WI38 (cell line): ENCODE measurements at regions not wholly inside any gene's neighbourhood (a gene's known extent, or its start where the extent isn't known, plus 50 kb on each side); places are given as distances from the start of the nearest gene placed in this dataset.

Experiments used
- H3K4me3 ChIP-seq: 2 replicates; pipeline ENCODE4 v1.5.1; 2011; ENCODE audit warnings: low read depth, mild to moderate bottlenecking, control low read depth, low read length
- TF ChIP-seq, protein P1 (sequence below): IDR thresholded peaks from 2 replicates; pipeline ENCODE4 v1.5.1; 2012; ENCODE audit warnings: low read depth, mild to moderate bottlenecking, control low read depth, low read length

DNA sequence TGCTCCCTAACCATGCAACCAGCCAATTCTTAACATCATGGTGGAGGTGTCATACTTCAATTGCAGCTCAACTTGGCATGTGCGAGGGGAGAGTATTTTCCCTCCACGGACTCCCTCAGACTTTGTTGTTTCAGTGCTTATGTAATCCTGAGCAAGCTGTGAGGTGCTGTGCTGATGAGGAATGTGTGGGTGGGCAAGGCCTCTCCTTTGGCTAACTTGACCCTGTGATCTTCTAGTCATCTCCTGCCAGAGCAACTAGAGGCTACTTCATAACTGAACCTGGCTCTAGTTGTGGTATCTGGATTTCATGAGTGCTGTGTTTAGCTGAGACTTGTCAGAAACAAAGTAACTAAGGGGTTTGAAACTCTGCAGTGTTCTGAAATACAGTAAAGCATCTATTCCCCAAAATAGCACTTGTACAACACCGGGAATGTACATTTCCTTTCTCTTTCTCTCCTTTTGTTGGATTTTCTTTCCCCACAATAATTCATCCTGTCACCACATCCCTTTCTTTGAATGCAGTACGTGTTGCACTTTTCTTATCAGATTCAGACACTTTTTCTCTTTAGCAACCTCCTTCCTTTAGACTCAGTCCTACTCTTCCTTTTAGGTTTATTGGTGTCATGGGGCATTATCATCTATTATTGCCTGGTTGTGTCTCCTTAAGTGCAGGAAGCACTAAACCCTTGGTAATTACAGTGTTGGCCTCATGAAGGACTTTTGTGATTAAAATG lies 415.2 kb upstream of the NR3C2 start:
- TF ChIP-seq, protein P1, sequence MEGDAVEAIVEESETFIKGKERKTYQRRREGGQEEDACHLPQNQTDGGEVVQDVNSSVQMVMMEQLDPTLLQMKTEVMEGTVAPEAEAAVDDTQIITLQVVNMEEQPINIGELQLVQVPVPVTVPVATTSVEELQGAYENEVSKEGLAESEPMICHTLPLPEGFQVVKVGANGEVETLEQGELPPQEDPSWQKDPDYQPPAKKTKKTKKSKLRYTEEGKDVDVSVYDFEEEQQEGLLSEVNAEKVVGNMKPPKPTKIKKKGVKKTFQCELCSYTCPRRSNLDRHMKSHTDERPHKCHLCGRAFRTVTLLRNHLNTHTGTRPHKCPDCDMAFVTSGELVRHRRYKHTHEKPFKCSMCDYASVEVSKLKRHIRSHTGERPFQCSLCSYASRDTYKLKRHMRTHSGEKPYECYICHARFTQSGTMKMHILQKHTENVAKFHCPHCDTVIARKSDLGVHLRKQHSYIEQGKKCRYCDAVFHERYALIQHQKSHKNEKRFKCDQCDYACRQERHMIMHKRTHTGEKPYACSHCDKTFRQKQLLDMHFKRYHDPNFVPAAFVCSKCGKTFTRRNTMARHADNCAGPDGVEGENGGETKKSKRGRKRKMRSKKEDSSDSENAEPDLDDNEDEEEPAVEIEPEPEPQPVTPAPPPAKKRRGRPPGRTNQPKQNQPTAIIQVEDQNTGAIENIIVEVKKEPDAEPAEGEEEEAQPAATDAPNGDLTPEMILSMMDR, result no peak
- no peak overlapping the region for H3K4me3 ChIP-seq

DNA sequence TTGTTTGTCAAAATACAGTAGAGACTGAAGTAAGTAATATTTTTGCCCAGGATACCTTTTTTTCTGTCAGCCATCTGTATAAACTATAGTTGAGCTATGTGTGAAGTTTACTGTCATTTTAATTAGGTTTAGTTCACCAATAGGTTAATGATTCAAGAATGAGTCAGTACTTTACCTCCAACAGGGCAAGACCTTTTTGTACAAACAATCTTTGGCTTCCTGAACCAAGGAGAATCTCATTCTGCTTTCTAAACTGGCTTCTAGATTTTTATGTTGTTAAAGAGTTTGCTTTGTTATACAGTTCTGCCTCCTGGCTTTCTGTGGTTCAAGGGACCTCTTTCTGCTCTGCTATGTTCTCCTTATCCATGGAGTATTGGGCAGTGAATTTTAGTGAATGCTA lies 412.0 kb upstream of the NR3C2 start:
- TF ChIP-seq, protein P1, result no peak

DNA sequence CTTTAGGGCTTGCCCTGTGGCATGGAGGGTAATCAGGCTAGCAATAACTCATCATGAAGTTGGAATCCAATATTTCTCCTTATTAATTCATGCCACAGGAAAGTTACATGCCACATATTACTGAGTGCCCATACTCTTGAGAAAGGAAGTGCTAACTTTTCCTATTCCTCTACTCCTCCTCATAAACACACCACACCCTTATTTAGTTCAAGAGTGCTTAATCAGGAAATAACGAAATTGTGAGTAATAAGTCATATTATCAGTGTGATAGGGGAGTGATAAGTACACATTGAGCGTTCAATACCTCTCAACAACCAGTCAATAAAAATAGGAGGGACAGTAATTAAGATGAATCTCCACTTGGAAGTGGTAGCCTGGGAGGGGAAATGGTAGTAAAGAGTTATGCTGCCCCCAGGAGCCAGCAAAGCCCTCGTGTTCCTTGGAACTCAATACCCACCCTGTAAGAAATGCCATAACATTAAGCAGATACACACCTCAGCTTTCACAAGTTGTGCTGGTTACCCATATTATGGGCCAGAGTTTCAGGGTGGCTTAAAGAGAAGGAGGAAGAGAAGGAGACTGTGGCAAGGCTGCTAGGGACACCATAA lies 410.0 kb upstream of the NR3C2 start:
- TF ChIP-seq, protein P1, result no peak
- no peak overlapping the region for H3K4me3 ChIP-seq

More for the DNA sequence above, 412.0 kb upstream of the NR3C2 start:
- H3K4me3 ChIP-seq, result no peak overlapping the region

DNA sequence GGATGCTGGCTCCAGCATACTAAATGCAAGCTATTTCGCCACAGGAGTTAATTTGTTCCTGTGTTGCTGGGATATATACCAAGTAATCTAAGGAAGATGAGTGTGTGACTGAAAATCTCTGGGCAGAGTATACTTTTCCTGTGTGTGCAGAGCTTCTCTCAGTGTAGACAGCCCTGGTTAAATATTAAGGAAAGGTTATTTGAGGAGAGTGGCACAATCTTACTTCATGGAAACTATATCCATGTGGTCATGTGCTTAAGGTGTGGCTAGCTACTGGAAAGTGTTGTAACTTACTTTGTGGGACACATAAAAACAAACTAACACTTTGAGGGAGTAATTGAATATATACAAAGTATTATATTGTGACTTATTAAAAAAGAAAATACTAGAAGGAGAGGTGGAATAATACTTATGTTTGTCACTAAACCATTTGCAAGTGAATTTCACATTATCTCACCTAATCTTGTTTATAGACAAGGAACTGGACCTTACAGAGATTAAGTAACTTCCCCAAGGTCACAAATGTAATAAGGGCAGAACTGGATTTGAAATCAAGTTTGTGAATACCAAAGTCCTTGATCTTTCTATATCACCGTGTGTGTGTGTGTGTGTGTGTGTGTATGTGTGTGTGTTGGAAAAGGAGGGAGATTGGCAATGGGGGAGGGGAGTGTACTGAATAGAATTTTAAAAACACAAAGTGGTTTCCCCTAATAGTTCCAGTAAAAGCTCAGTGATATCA lies 408.2 kb upstream of the NR3C2 start:
- TF ChIP-seq, protein P1, result no peak
- H3K4me3 ChIP-seq, result no peak overlapping the region

DNA sequence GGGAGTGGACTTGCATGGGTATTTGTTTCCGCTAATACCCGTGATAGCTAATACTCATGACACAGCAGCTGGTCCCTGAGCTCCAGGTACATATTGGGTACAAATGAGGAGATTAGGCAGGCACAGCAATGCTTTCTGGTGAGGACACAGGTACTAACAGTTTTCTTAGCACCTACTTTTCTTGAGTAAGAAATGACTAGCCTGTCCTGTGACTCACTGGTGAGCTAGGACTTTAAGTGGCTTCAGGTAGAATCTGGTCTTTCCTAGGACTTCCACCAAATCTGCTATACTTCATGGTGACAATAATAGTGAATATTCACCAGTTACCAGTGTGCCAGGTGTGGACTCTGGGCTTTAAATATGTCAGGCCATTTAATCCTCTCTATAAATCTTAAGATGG lies 407.4 kb upstream of the NR3C2 start:
- H3K4me3 ChIP-seq, result no peak overlapping the region
- TF ChIP-seq, protein P1, result no peak

DNA sequence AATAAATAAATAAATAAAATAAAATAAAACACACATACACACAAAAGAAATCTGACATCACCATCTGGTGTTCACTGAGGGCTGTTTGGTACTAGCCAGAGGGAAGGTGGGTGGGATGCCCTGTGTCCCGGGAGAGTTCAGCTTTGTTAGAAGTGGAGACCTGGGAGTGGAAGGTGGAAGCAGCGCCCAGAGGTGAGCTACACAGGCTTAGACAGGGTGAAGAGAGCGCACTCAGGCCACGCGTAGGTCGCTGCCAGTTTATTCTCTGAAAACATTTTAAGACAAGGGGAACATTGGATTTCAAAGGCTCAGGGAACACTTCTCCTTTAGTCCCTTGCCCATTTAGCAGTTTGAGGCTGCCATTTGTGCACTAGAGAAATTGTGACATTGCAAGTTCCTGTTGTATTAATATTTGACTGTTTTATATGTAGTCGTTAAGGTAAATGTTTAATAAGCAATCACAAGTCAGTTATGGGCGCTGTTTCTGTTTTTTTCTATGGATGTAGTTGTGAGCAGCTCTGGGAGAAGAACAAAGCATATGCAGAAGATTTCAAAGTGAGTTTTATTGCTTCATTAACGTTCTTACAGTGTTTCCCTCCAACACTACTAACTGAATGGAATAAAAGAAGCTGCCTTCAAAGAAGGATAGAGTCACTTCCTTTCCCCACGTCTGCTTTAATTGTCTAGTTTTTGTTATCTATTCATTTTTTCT lies 405.5 kb upstream of the NR3C2 start:
- H3K4me3 ChIP-seq, result no peak overlapping the region
- TF ChIP-seq, protein P1, result no peak
